DOHH2 (cell line): ENCODE measurements at regions not wholly inside any gene's neighbourhood (a gene's known extent, or its start where the extent isn't known, plus 50 kb on each side); places are given as distances from the start of the nearest gene placed in this dataset.

Experiments used
- EZH2phosphoT487 ChIP-seq: fragments of 200-600 bp; sonication (generic); IDR thresholded peaks from 2 replicates; pipeline ENCODE4 v1.6.1; 2017; ENCODE audit warnings: borderline replicate concordance, mild to moderate bottlenecking, antibody characterized with exemption, low read length, moderate library complexity, mixed read lengths
- TF ChIP-seq, protein P1 (sequence below): fragments of 200-600 bp; sonication (generic); IDR thresholded peaks from one replicate; pipeline ENCODE4 v1.5.1; 2014; ENCODE audit warnings: antibody characterized with exemption, mild to moderate bottlenecking, low read depth, low read length; ENCODE audit not compliant: poor library complexity, severe bottlenecking

DNA sequence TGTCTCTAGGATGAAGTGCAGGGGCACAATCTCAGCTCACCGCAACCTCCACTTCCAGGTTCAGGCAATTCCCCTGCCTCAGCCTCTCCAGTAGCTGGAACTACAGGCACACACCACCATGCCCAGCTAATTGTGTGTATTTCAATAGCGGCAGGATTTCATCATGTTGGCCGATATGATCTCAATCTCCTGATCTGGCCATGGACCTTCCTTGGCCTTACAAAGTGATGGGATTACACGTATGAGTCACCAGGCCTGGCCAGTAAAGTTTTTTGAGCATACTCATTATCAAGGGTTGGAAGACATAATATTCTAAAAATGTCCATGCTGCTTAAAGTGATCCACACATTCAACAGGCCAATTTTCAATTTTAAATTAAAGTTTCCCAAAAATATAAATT is 914.4 kb upstream of the TSPY4 start:
- TF ChIP-seq, protein P1, sequence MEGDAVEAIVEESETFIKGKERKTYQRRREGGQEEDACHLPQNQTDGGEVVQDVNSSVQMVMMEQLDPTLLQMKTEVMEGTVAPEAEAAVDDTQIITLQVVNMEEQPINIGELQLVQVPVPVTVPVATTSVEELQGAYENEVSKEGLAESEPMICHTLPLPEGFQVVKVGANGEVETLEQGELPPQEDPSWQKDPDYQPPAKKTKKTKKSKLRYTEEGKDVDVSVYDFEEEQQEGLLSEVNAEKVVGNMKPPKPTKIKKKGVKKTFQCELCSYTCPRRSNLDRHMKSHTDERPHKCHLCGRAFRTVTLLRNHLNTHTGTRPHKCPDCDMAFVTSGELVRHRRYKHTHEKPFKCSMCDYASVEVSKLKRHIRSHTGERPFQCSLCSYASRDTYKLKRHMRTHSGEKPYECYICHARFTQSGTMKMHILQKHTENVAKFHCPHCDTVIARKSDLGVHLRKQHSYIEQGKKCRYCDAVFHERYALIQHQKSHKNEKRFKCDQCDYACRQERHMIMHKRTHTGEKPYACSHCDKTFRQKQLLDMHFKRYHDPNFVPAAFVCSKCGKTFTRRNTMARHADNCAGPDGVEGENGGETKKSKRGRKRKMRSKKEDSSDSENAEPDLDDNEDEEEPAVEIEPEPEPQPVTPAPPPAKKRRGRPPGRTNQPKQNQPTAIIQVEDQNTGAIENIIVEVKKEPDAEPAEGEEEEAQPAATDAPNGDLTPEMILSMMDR, result no peak
- TF ChIP-seq EZH2phosphoT487, result no peak
